K562 (cell line): ENCODE measurements at regions not wholly inside any gene's neighbourhood (a gene's known extent, or its start where the extent isn't known, plus 50 kb on each side); places are given as distances from the start of the nearest gene placed in this dataset.

Experiments used
- CHD2 ChIP-seq: IDR thresholded peaks from 2 replicates; pipeline ENCODE4 v1.6.1; 2011; ENCODE audit warnings: low read depth, low read length
- FOSL1 ChIP-seq: fragments of 200-800 bp; sonication (Bioruptor generic); conservative IDR thresholded peaks from 2 replicates; pipeline ENCODE4 v1.6.1; 2016; ENCODE audit warnings: missing genetic modification characterization, missing compliant biosample characterization
- FOXJ3 ChIP-seq: sonication (generic); formaldehyde crosslinking; IDR thresholded peaks from 2 replicates; pipeline ENCODE4 v1.4.0; 2020; ENCODE audit warnings: mild to moderate bottlenecking, missing genetic modification reagents
- GABPB1 ChIP-seq: sonication (generic); formaldehyde crosslinking; IDR thresholded peaks from 2 replicates; pipeline ENCODE4 v1.8.0; 2022; ENCODE audit warnings: mild to moderate bottlenecking, missing genetic modification reagents
- HMG20B ChIP-seq: fragments of 250-450 bp; sonication (Bioruptor Pico); IDR thresholded peaks from 2 replicates; pipeline ENCODE4 v1.5.0; 2021; ENCODE audit warnings: mild to moderate bottlenecking
- JUNB ChIP-seq: fragments of 450-650 bp; formaldehyde crosslinking; conservative IDR thresholded peaks from 2 replicates; pipeline ENCODE4 v1.4.0; 2020; ENCODE audit warnings: mild to moderate bottlenecking
- POLR2A ChIP-seq: fragments of 450-650 bp; conservative IDR thresholded peaks from 2 replicates; pipeline ENCODE4 v1.6.1; 2016
- RNF219 ChIP-seq: fragments of 250-450 bp; sonication (Bioruptor Pico); IDR thresholded peaks from 2 replicates; pipeline ENCODE4 v1.5.0; 2022; ENCODE audit warnings: mild to moderate bottlenecking
- YY1 ChIP-seq, 3 experiments: IDR thresholded peaks; 2 replicates each; pipeline ENCODE4 v1.6.1; 2011; ENCODE audit warnings: low read length in 2 of 3, mild to moderate bottlenecking in 2 of 3, moderate library complexity in 2 of 3, borderline replicate concordance in 1 of 3, control low read depth in 1 of 3, low read depth in 1 of 3; ENCODE audit not compliant: insufficient read depth in 3 of 3, insufficient replicate concordance in 2 of 3, control insufficient read depth in 1 of 3, insufficient read length in 1 of 3; ENCODE audit errors: extremely low read depth in 1 of 3
- ZNF347 ChIP-seq: fragments of 450-650 bp; formaldehyde crosslinking; IDR thresholded peaks from 2 replicates; pipeline ENCODE4 v1.4.0; 2020; ENCODE audit warnings: low read depth, mild to moderate bottlenecking, moderate library complexity
- TF ChIP-seq, protein P1 (sequence below), 2 experiments: fragments of 450-650 bp in 1 of 2; sonication (generic) in 1 of 2; formaldehyde crosslinking; conservative IDR thresholded peaks; 2 replicates each; pipeline versions ENCODE4 v1.4.0 to v1.8.1; 2020 to 2022; ENCODE audit warnings: mild to moderate bottlenecking in 1 of 2, missing genetic modification reagents in 1 of 2
- TF ChIP-seq, protein P2 (sequence below), 3 experiments: IDR thresholded peaks in 2 of 3; conservative IDR thresholded peaks in 1 of 3; 2 replicates each; pipeline ENCODE4 v1.5.1; 2011 to 2012; ENCODE audit warnings: low read length in 3 of 3, mild to moderate bottlenecking in 3 of 3, control low read depth in 2 of 3, improper control_type of control experiment in 1 of 3, inconsistent platforms in 1 of 3, low read depth in 1 of 3, mixed read lengths in 1 of 3, moderate library complexity in 1 of 3; ENCODE audit not compliant: insufficient read depth in 2 of 3
- TF ChIP-seq, protein P3 (sequence below): sonication (generic); formaldehyde crosslinking; IDR thresholded peaks from 2 replicates; pipeline ENCODE4 v1.9.0; 2022; ENCODE audit warnings: mild to moderate bottlenecking, missing genetic modification reagents

DNA sequence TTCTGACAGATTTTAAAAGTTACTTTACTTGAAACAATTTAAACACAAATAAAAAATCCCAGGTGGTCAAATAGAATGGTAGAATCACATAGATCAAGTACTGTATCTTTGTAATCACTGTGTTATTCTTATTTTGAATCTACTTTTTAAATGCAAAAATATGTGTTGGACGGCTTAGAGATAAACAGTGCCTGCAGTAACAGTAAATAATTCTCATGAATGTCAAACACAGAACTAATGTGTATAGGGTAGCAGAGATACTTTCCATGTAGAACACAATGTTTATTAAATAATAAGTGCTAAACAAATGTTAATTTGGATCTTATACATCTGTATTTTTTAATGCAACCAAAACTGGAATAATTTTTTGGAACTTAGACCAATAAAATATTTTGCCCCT is 1199.4 kb downstream of the SORCS1 start:
- TF ChIP-seq POLR2A (no peak), RNF219 (CRISPR knock-in tag) (no peak), FOXJ3 (CRISPR knock-in tag) (no peak), JUNB (CRISPR knock-in tag) (no peak), YY1 (IDR thresholded peaks at IDR 0.05; ENCODE audit: borderline replicate concordance in 1 of 3, control insufficient read depth in 1 of 3, extremely low read depth in 1 of 3, insufficient read depth in 3 of 3, insufficient read length in 1 of 3, insufficient replicate concordance in 2 of 3, low read depth in 1 of 3, low read length in 2 of 3) (no peak), CHD2 (no peak), HMG20B (CRISPR knock-in tag) (no peak), FOSL1 (tag) (no peak), GABPB1 (CRISPR knock-in tag) (no peak), ZNF347 (CRISPR knock-in tag) (no peak)
- TF ChIP-seq, protein P1, sequence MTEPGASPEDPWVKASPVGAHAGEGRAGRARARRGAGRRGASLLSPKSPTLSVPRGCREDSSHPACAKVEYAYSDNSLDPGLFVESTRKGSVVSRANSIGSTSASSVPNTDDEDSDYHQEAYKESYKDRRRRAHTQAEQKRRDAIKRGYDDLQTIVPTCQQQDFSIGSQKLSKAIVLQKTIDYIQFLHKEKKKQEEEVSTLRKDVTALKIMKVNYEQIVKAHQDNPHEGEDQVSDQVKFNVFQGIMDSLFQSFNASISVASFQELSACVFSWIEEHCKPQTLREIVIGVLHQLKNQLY (CRISPR knock-in tag; conservative IDR thresholded peaks at IDR 0.05), result no peak
- TF ChIP-seq, protein P2, sequence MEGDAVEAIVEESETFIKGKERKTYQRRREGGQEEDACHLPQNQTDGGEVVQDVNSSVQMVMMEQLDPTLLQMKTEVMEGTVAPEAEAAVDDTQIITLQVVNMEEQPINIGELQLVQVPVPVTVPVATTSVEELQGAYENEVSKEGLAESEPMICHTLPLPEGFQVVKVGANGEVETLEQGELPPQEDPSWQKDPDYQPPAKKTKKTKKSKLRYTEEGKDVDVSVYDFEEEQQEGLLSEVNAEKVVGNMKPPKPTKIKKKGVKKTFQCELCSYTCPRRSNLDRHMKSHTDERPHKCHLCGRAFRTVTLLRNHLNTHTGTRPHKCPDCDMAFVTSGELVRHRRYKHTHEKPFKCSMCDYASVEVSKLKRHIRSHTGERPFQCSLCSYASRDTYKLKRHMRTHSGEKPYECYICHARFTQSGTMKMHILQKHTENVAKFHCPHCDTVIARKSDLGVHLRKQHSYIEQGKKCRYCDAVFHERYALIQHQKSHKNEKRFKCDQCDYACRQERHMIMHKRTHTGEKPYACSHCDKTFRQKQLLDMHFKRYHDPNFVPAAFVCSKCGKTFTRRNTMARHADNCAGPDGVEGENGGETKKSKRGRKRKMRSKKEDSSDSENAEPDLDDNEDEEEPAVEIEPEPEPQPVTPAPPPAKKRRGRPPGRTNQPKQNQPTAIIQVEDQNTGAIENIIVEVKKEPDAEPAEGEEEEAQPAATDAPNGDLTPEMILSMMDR (IDR thresholded peaks at IDR 0.05 in 2 of 3, conservative IDR thresholded peaks at IDR 0.05 in 1 of 3; ENCODE audit: insufficient read depth in 2 of 3, low read depth in 1 of 3, low read length in 3 of 3), result no peak
- TF ChIP-seq, protein P3, sequence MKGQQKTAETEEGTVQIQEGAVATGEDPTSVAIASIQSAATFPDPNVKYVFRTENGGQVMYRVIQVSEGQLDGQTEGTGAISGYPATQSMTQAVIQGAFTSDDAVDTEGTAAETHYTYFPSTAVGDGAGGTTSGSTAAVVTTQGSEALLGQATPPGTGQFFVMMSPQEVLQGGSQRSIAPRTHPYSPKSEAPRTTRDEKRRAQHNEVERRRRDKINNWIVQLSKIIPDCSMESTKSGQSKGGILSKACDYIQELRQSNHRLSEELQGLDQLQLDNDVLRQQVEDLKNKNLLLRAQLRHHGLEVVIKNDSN (CRISPR knock-in tag), result no peak
